Fibroblast of the conjunctiva (primary cell): ENCODE measurements at regions not wholly inside any gene's neighbourhood (a gene's known extent, or its start where the extent isn't known, plus 50 kb on each side); places are given as distances from the start of the nearest gene placed in this dataset.
A peak's percentile ranks its signal among the peaks of the same experiment; 100 is the strongest.

Experiments
- DNase-seq: peaks from one replicate; pipeline ENCODE4 v3.0.0-alpha.2; 2010; ENCODE audit warnings: low read depth

DNA sequence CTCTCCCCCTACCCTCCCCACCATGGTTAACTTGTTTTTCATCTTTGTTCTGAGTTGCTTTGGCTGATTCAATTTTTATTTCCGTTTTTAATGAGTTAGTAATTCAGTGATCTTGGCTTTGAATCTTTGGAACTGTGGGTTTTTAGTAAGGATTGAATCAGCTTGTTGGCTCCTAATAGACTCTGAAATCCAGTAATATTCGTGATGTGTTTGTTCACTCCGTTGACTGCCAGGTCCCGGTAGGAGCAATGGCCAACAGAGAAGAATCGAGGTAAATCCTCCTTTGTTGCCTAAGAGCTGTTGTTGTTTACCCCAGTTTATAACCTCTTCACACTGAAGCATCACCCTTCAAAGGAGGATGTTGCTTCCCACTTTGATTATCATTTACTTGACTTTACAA, 92.7 kb downstream of the PCSK1 start:
- no peak for DNase-seq

DNA sequence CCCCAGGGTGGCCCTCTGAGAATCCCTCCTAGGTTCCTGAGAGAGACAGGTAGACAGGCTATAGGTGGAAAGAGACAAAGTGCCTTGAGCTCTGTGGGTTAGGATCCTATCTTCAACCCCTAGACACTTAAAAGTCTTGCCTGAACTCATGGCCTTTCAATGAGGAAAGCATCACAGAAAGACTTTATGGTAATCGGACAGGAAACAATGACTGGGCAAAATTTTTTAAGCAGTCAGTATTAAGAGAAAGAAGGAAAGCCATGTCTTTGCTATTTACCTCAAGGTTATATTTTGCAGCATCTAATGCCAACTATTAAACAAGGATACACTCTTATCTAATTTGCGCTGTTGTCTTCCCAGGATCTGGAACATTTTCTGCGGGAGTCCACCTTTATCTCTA, 93.2 kb downstream of the PCSK1 start:
- DNase-seq = no peak

DNA sequence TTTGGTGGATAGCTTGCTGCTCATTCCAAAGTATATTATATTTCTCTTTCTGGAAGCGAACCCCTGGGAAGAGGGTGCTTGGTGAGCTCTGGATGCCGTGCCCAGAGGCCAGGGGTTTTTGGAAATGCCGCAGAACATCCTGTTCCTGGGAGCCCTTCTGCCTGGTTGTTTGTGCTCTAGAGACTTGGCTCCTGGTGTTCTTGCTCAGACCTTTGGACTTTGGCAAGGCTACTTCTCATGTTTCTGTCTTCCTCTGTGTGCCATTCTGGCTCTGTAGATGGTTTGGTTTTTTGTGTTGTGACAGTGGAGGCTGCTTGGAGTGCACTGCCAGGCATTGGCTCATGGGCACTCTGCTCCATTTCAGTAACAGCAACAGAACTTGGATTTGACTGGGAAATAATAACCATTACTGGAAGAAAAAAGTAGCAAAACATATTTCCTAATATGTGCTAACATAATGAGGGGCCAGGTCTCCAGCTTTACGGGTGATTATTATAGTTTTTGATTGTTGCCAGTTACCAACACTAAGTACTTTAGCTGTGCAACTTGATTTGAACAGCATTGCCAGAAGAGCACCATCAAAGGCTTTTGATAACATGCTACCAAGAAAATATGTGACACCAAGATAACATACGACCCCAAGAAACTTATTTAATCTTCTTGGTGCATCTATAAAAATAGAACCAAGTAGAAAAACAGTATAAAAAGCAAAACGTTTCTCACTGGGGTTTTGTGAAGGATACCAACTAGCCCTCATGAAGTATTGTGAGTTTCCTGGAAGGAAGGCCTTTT, 94.2 kb downstream of the PCSK1 start:
- DNase-seq = peak; percentile 47

DNA sequence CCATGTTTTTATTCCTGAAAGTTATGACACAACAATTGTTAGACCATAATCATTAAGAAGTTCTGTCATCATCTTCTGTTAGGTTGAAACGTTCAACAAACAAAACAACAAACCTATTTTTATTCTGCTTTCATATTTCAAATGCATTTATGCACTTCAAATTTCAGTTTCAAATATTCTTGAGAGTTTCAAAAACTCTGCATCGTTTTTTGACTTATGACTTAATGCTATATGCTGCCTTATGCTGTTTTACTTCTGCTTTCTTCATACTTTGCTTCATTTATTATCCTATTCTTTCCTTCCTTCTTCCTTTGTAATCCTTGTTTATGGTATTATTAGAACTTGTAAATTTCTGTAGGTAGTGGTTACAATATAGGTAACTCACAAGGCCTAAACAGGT, 95.0 kb downstream of the PCSK1 start:
- no peak for DNase-seq

DNA sequence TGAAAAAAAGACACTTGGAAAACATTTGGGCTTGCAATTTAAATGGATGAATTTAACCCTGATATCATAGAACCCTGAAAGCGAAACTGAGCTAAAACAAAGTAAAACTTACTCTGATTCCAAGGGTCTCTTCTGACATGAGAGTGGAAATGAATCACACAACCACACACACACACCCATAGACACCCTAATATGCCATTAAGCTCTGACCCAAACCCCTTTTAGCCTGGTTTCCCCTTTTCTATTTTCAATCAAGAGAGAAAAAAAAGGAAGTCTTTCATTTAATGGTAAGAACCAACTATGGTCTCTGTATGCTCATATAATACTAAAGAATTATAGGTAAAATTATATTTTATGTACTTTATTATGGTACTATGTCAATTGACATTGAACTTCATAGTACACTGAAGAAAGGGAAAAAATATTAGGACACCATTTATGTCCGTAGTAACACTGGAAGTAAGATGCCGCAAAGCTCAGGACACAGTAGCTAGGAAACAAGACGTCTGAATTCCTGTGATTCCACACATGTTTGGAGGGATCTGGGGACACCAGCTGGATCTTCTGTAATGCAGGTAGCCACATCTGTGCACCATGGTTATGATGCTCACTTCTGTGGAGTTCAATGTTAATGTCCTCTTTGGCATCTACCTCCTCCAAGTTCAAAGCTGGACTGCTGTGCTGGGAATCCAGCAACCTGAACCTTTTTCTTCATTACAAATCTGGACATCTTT, 95.8 kb downstream of the PCSK1 start:
- no peak for DNase-seq

DNA sequence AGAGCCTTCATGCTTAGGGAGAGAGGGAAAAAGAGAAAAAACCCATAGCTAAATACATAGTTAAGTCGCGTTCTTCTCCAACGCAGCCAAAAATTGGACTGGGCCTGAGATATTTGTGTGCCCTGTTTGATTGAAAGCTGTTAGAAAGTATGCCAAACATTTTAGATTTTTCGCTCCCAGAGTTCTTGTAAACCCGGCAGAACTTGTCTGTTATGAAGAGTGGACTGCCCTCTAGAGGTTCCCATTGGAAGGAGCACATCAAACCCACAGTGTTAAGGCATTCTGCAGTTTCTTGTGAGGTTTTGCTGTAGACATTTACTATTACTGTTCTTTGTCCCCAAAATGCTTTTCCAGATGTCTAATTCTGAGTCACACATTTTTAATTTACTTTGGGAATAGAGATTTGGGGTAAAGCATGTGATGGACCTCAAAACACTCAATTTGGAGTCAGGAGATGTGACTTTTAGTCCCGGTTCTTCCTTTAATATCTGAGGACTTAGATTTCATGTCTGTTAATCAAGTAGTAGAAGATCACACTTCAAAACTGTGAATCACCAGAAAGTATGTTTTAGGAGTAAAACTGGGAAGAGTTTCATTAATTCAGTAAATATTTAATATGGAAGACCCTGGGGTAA, 96.6 kb downstream of the PCSK1 start:
- peak; percentile 93 for DNase-seq

DNA sequence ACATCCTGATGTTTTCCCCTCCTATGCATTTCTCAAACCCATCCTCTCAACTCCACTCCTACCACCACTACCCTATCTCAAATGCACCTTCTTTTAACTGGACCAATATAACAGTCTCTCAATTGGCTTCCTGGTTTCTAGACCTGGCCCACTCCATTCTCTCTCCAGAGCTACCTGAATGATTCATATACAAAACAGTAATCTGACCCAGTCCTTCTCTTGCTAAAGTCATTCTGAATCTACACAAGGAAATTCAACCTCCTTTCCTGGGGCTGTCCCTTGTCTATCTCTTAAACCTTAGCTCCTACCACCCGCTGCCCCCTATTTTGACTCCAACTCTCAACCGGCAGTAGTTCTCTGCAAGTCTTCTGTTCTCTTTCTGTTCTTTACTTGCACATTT, 97.2 kb downstream of the PCSK1 start:
- no peak for DNase-seq

DNA sequence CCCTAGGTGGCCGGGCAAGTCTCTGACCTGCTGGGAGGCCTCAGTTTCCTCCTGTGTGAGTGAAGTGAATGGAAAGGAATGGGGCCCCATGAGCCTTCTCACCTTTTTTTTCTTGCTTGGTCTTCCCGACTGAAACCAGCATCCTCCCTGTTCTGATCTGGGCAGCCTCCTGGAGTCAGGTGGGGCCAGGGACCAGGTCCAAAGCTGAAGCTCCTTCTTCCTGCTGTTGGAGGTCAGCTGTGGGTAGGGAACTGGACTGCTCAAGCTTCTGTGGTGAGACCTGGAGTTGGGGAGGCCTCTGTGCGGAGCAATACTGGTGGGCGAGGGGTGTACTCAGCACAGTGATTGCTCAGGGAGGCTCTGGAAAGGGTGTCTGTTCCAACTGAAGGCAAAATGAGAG, 99.7 kb downstream of the PCSK1 start:
- no peak for DNase-seq

DNA sequence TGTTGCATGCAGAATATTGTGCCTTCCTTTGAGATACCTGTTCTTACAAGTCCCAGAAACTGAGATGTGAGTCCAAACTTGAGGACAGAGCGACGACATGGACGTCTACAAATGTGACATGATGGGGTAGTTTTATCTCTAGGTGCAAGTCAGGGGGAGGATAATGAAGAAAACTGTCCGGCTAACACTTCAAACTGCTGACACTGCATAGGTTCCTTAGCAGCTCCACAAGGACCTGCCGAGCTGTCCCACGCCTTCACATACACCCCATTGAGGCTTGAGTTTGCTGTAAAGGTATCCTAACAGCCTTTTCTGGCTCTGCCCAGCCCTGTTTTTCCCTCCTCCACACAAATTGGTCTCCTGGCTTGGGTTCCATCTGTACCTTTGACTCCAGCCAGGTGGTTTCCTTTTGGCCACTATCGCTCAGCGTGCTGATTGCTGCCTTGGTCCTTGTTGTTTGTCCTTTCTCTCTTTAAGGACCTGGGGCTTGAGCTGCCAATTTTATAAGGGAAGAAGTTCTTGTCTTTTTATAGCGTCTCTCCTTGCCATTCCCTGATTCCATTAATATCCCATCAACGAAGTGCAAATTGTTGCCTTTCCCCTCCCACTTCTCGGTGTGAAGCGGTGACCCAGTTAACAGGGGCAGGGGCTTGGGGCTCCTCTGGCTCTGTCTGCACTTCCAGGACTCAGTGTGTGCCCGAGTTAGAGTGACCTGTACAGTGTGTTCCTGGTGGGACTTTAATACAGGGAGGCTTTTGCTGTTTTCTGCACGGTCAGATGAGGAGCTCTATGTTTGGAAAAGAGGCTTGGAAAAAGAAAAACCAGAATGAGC, 100.3 kb downstream of the PCSK1 start:
- no peak for DNase-seq

DNA sequence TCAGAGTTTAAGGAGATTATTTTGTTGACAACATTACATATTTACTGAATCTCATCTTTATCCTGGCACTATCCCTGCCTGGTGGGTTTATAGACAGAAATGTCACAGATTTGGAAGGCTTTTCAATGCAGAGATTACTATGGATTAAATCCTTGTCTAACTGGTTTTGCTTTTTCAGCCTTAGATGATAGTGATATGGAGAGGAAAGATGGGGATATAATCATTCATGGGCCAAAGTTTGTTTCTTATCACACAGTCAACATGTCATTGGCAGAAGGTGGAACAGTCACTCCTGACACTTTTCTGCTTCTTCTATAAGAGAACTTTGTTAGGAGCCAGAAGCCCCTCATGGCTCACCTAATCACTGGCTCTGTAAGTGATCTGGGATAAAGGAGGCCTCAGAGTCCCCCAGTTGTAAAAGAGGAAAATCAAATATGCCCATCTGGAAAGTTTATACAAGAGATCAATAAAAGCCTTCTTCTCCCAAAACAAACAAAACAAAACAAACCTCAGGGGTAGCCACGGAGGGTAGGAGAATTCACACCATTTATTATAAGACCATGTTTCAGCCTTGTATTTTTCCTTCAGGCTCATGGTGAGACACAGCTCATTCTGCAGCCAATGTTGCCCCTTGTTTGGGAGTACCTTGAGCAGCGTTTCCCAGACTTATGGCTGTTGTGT, 101.2 kb downstream of the PCSK1 start:
- no peak for DNase-seq

DNA sequence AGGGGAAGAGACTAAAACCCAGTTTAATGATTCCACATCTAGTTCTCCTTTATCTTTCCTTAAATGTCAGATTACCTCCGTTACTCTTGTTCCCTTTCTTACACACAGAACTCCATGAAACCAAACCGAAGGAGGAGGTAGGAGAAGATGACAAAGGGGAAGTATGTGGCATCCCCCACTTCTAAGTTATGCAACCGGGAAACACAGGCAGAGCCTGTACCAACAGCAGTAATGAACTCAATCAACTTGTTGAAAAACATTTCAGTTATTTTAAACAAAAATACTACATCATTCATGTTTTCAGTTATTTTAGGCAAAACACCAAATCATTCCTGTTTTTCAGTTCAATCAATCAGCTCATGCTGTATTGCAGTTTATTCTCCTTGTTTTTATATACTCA, 101.8 kb downstream of the PCSK1 start:
- DNase-seq = no peak

DNA sequence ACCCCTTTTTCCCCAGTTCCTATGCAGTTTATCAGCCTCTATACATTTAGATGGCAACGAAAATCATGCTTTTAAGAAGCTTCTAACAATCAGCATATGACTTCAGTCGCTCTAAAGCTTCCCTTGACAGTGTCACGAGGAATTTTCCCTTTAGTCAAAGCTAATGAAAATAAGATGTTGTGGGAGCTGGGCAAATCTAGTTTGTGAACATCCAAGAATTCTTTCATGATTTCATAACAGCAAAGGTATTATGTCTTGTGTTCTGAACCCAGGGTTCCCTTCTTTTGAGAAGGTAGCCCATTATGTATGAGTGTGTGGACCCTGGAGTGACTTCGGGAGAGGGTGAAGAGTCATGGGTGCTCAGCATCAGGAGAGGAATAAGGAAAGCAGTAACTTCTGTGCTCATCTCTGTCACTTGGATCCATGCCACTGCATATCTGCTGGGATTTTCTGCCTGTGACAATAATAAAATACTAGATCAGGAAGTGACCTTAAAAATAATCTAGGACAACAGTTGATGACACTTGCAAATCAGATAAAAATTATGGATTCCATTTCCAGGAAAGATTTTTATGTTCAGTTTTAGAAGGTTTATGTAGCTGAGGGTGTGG, 102.4 kb downstream of the PCSK1 start:
- no peak for DNase-seq

DNA sequence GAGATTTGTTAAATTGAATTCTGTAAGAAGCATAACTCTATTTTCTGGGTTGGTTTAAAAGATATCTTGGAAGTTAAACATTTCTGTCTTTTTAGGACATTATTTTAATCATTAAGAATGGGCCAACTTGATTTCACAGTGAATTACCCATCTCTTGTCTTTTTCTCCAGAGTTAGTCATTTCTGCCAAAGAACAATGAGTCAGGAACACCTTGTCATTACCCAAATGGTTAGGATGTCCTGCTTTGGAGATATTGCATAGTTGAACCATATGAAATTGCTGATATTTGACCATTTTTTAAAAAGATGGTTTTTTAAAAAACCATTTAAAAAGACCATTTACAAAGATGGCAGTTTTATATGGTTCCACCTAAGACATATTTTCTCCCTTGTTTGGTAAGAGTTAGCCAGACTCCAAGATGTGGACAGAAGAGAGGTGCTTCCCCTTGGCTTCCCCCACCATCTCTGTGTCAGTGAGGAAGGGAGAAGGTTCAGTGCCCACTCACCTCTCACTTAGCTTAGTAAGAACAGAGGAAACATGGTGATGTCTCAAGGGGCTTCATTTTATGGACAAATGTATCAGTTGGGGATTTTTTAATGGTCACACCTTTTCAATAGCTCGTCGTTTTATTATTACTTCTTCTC, 103.0 kb downstream of the PCSK1 start:
- no peak for DNase-seq

DNA sequence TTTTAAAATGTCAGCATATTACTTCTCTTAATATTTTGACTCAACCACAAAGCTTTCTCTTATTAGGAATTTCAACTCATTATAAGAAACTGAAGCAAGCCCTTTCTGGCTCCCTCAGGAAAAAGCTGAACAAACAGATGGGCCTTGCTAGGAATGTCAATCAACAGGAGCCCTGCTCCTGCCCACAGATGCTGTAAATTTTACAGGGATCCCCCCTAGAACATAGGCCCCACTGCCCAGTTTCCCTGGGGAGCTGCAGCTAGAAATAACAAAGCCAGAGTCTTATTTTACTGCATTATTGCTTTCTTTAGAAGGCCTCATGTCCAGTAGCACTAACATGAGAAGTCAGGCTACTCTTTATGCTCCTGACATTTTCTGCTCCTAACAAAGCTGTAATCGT, 103.8 kb downstream of the PCSK1 start:
- DNase-seq = no peak

DNA sequence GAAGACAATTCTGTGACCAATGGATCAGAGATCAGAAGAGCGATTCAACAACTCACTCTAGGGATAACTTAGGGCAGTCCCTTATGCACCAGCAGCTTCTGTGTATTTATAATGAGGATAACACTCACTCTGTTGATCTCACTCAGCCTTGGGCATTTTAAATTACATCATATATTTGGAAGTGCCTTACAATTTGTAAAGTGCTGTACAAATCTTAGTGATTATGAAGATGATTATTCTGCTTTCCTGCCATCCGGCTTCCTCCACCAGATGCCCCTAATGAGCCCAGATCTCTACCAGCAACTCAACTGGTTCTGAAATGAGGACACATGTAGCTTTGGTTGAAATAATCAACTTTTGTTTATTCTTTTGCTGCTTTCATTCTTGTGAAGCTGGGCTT, 105.3 kb downstream of the PCSK1 start:
- no peak for DNase-seq

DNA sequence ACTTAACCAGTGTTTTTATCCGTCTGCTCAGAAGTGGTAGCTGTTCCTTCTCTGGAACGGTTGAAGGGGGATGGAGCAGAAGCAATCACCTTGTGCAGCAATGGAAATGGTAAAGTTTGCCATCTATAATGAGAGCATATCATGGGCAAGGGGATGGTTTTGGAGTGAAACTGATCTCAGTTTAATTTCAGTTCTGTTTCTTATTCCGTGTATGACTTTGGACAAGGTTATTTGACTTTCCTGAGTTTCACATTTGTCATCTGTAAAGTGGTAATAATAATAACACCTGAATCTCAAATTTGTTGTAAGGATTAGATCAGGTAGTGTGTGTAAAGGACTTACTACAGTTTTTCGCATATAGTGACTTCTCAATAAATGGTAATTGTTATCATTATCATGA, 106.1 kb downstream of the PCSK1 start:
- DNase-seq = no peak

DNA sequence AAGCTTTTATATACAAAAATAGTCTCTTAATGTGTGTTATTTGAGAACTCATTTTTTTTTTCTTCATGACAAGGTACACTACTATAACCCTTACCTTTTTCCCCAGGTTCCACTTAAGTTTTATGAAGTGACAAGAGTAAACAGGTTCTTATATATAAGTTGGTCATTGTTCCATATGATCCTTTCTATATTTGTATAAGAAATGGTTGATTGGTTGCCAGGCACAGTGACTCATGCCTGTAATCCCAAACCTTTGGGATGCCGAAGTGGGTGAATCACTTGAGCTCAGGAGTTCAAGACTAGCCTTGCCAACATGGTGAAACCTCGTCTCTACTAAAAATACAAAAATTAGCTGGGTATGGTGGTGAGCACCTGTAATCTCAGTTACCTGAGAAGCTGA, 108.3 kb downstream of the PCSK1 start:
- peak; percentile 79 for DNase-seq

DNA sequence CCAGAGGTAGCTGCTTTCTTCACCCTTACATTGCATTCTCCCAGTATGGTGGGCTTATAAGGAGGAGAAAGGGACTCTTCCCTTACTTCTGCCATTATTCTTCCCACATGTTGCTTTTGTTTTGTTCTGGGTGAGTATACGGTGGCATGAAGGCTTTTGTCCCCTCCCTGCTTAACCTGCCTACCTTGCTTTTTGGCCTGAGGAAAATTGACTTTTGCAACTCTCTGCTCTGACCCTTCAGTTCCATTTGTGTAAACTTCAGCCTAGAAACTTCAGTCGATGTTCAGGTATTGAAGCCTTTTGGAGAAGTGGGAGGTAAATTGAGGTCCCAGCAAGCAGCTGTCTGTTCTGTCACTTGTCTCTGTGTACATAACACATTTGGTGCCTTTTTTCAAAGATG, 110.2 kb downstream of the PCSK1 start:
- DNase-seq = no peak

DNA sequence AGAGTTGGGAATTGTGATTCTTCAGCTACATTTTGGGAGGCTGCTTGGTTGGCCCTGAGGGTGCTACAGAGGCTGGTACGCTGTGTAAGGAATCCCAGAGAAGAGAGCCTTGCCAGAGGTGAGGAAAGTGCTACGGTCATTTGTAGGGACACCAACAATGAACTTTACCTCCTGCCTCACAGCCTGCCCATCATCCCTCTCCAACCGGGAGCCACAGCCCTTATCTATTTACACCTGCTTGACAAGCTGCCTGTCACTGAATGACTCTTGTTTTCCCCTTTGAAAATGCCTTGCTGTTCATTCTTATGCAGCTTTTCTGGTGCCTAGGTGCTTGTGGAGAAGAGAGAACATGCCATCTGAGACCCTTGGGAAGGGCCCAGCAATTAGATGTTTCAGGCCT, 110.8 kb downstream of the PCSK1 start:
- no peak for DNase-seq

DNA sequence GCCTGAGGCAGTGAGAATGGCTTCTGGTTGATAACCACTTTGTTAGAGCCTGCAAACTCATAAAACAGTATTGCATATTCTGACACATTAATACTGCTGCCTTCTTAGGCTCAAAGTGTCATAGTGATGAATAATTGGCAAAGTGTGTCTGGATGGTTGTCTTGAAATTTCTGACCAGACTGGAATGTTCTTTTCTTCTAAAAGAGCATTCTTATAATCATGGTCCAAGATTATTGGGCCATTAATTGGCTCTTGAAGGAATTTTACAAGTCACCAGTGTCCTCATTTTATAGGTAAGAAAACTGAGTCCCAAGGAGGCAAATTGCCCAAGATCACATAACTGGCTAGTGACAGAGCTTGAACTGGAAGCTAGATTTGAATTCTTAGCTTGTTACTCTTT, 111.7 kb downstream of the PCSK1 start:
- DNase-seq = no peak

DNA sequence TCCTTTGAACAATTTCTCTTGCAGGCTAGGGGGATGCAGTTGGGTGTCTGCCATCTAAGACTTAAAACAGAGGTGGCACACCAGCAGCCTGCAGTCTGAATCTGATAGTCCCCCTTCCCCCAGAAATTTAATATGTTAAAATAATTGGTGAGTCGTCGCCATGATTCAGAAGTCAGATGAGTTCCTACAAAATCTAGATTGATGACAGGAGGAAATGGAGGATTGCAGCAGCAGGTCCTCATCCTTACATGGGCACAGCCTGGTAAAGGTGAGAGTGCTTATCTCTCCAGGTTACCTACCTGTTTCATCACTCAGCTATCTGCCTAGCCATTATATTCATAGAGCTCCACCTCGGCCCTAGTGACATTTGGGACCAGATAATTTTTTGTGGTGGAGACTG, 112.3 kb downstream of the PCSK1 start:
- no peak for DNase-seq
